ENCODE measurements at regions not wholly inside any gene's neighbourhood (a gene's known extent, or its start where the extent isn't known, plus 50 kb on each side); places are given as distances from the start of the nearest gene placed in this dataset.

GRCh38 chr12:4858386-4858785, 51.3 kb upstream of the KCNA1 start:
- TF ChIP-seq L3MBTL2 (conservative IDR thresholded peaks at IDR 0.05) (no peak), ZNF384 (IDR thresholded peaks at IDR 0.05) (no peak), ELF4 (IDR thresholded peaks at IDR 0.05) (no peak), FOXA1 (IDR thresholded peaks at IDR 0.05) (no peak), FOXM1 (IDR thresholded peaks at IDR 0.05; ENCODE audit: borderline replicate concordance) (no peak), BHLHE40 (IDR thresholded peaks at IDR 0.05; ENCODE audit: borderline replicate concordance) (no peak), FOXK2 (IDR thresholded peaks at IDR 0.05) (no peak), TARDBP (IDR thresholded peaks at IDR 0.05) (no peak), ARNT (IDR thresholded peaks at IDR 0.05) (no peak), SUZ12 (IDR thresholded peaks at IDR 0.05) (no peak), NFRKB (IDR thresholded peaks at IDR 0.05) (no peak), HDGF (IDR thresholded peaks at IDR 0.05; ENCODE audit: borderline replicate concordance) (no peak), PKNOX1 (IDR thresholded peaks at IDR 0.05) (no peak)
- DNase-seq (ENCODE audit: extremely low spot score): no peak
- ChIA-PET CTCF (interaction anchor here (0.6 to 6.5 kb wide), 16 partner anchors 7 to 226 kb away, joined by 3 to 102 read pairs (median 4); partner anchors contain the start of gene KCNA1), POLR2A (no interaction called here)

- POLR2A ChIA-PET: no interaction called here
- TF ChIP-seq ZNF384 (IDR thresholded peaks at IDR 0.05) (no peak), FOXA1 (IDR thresholded peaks at IDR 0.05) (no peak), PKNOX1 (IDR thresholded peaks at IDR 0.05) (no peak), TARDBP (IDR thresholded peaks at IDR 0.05) (no peak), HDGF (IDR thresholded peaks at IDR 0.05; ENCODE audit: borderline replicate concordance) (no peak), ELF4 (IDR thresholded peaks at IDR 0.05) (no peak), SUZ12 (IDR thresholded peaks at IDR 0.05) (no peak), SP1 (IDR thresholded peaks at IDR 0.05) (no peak), CTBP1 (IDR thresholded peaks at IDR 0.05; ENCODE audit: borderline replicate concordance) (no peak), ARNT (IDR thresholded peaks at IDR 0.05) (no peak), NFRKB (IDR thresholded peaks at IDR 0.05) (no peak), LEF1 (IDR thresholded peaks at IDR 0.05; ENCODE audit: borderline replicate concordance) (no peak), FOXM1 (IDR thresholded peaks at IDR 0.05; ENCODE audit: borderline replicate concordance) (no peak), L3MBTL2 (conservative IDR thresholded peaks at IDR 0.05) (no peak), FOXK2 (IDR thresholded peaks at IDR 0.05) (no peak), BHLHE40 (IDR thresholded peaks at IDR 0.05; ENCODE audit: borderline replicate concordance) (no peak)
- CTCF ChIA-PET: interaction anchor here (0.8 to 6.5 kb wide), 3 partner anchors 10 to 138 kb away, joined by 3 to 102 read pairs (median 4); no protein-coding TSS in a partner anchor
- no peak for DNase-seq (ENCODE audit: extremely low spot score)
Measured at GRCh38 chr12:4859478-4860210, 50.1 kb upstream of the KCNA1 start.
